SU-DHL-6 (cell line): ENCODE measurements at regions not wholly inside any gene's neighbourhood (a gene's known extent, or its start where the extent isn't known, plus 50 kb on each side); places are given as distances from the start of the nearest gene placed in this dataset.

ENCODE experiments used
- H2AFZ ChIP-seq: fragments of 200-600 bp; sonication (generic); 2 replicates; pipeline ENCODE4 v1.6.1; 2014; ENCODE audit warnings: low read depth, mild to moderate bottlenecking, moderate library complexity, mixed read lengths, antibody characterized with exemption, low read length; ENCODE audit not compliant: severe bottlenecking
- H3F3A ChIP-seq: fragments of 200-600 bp; shearing (Covaris generic); 2 replicates; pipeline ENCODE4 v1.6.0; 2016; ENCODE audit warnings: antibody characterized with exemption, mild to moderate bottlenecking; ENCODE audit not compliant: insufficient read depth
- H3K27ac ChIP-seq: fragments of 200-600 bp; sonication (generic); 2 replicates; pipeline ENCODE4 v1.5.1; 2016; ENCODE audit warnings: low read depth, mild to moderate bottlenecking, low read length, moderate library complexity, mixed read lengths
- H3K27me3 ChIP-seq: fragments of 200-600 bp; sonication (generic), shearing (Covaris generic); 2 replicates; pipeline ENCODE4 v1.6.0; 2014; ENCODE audit warnings: mild to moderate bottlenecking, low read length
- H3K36me3 ChIP-seq: fragments of 200-600 bp; sonication (generic); 2 replicates; pipeline ENCODE4 v1.6.1; 2014; ENCODE audit warnings: mild to moderate bottlenecking, low read length, mixed read lengths
- H3K4me2 ChIP-seq: fragments of 300-600, 200-600 bp; shearing (Covaris generic), sonication (generic); 2 replicates; pipeline ENCODE4 v1.6.0; 2014; ENCODE audit warnings: low read length, low read depth, mild to moderate bottlenecking; ENCODE audit not compliant: poor library complexity, severe bottlenecking
- H3K4me3 ChIP-seq: fragments of 200-600 bp; sonication (generic); 2 replicates; pipeline ENCODE4 v1.5.1; 2014; ENCODE audit warnings: antibody characterized with exemption, low read length, mild to moderate bottlenecking, mixed read lengths; ENCODE audit not compliant: insufficient read depth, poor library complexity, severe bottlenecking
- H3K79me2 ChIP-seq: fragments of 200-600 bp; sonication (generic); 2 replicates; pipeline ENCODE4 v1.6.1; 2014; ENCODE audit warnings: mild to moderate bottlenecking, low read length, moderate library complexity; ENCODE audit not compliant: insufficient read depth
- H3K9ac ChIP-seq: fragments of 200-600 bp; sonication (generic); 2 replicates; pipeline ENCODE4 v1.7.0; 2014; ENCODE audit warnings: mild to moderate bottlenecking, low read length
- H3K9me2 ChIP-seq: fragments of 200-600 bp; sonication (generic); replicated peaks from 2 replicates; pipeline ENCODE4 v1.6.1; 2014; ENCODE audit warnings: low read length; ENCODE audit not compliant: insufficient read depth
- H3K9me3 ChIP-seq: fragments of 200-600 bp; sonication (generic); 2 replicates; pipeline ENCODE4 v1.6.1; 2014; ENCODE audit warnings: low read length, mixed read lengths; ENCODE audit not compliant: insufficient read depth
- H4K20me1 ChIP-seq: fragments of 200-600 bp; sonication (generic); 2 replicates; pipeline ENCODE4 v1.6.1; 2014; ENCODE audit warnings: low read depth, mild to moderate bottlenecking, antibody characterized with exemption, low read length, moderate library complexity, mixed read lengths
- CTCF ChIP-seq: fragments of 200-600 bp; sonication (generic); IDR thresholded peaks from one replicate; pipeline ENCODE4 v1.5.1; 2017; ENCODE audit warnings: antibody characterized with exemption, mild to moderate bottlenecking, low read length, moderate library complexity; ENCODE audit not compliant: insufficient read depth, poor library complexity, severe bottlenecking
- EZH2phosphoT487 ChIP-seq: fragments of 200-600 bp; sonication (generic), shearing (Covaris generic); conservative IDR thresholded peaks from 2 replicates; pipeline ENCODE4 v1.6.1; 2018; ENCODE audit warnings: mild to moderate bottlenecking, antibody characterized with exemption, low read length, moderate library complexity, mixed read lengths

GRCh38 chr14:85881935-85882334 lies 352.0 kb downstream of the FLRT2 start:
- Histone ChIP-seq H3K4me2 (no peak overlapping the region), H3K9me3 (0 out of 2 replicates have a peak, but pooled peaks cover 3% of the 10 kb centered on the region), H3K4me3 (no peak overlapping the region), H3K27ac (no peak overlapping the region), H3K9ac (no peak overlapping the region), H3K79me2 (no peaks in the 10 kb centered on the region), H2AFZ (no peak overlapping the region), H3K9me2 (peaks cover 4% of the 10 kb centered on the region; the same call in 1 of the 2 replicates), H4K20me1 (no peaks in the 10 kb centered on the region), H3F3A (no peaks in the 10 kb centered on the region), H3K36me3 (no peaks in the 10 kb centered on the region), H3K27me3 (no peaks in the 10 kb centered on the region)
- no peak for TF ChIP-seq EZH2phosphoT487
- TF ChIP-seq CTCF, result no peak

GRCh38 chr14:85878874-85879273 lies 348.9 kb downstream of the FLRT2 start:
- Histone ChIP-seq H3K27me3 (no peaks in the 10 kb centered on the region), H3K9ac (no peak overlapping the region), H3K9me2 (peaks cover 4% of the 10 kb centered on the region; the same call in 1 of the 2 replicates), H2AFZ (no peak overlapping the region), H3K4me3 (no peak overlapping the region), H3K9me3 (0 out of 2 replicates have a peak, but pooled peaks cover 3% of the 10 kb centered on the region), H3K27ac (no peak overlapping the region), H3K36me3 (no peaks in the 10 kb centered on the region), H4K20me1 (no peaks in the 10 kb centered on the region), H3F3A (no peaks in the 10 kb centered on the region), H3K4me2 (no peak overlapping the region), H3K79me2 (no peaks in the 10 kb centered on the region)
- TF ChIP-seq EZH2phosphoT487 (no peak), CTCF (no peak)

- no peaks in the 10 kb centered on the region for H3K9me3 ChIP-seq
- H3K4me3 ChIP-seq, result no peak overlapping the region
- no peaks in the 10 kb centered on the region for H3K27me3 ChIP-seq
- H3K9ac ChIP-seq, result no peak overlapping the region
- H3F3A ChIP-seq, result no peaks in the 10 kb centered on the region
- no peak overlapping the region for H2AFZ ChIP-seq
- no peak overlapping the region for H3K4me2 ChIP-seq
- H3K9me2 ChIP-seq, result no peaks in the 10 kb centered on the region
- H3K79me2 ChIP-seq, result no peaks in the 10 kb centered on the region
- no peaks in the 10 kb centered on the region for H3K36me3 ChIP-seq
- no peak overlapping the region for H3K27ac ChIP-seq
- no peak for TF ChIP-seq CTCF
- no peak for TF ChIP-seq EZH2phosphoT487
- H4K20me1 ChIP-seq, result no peaks in the 10 kb centered on the region
Measured at GRCh38 chr14:85873006-85873405, 343.1 kb downstream of the FLRT2 start.

- Histone ChIP-seq H4K20me1 (no peaks in the 10 kb centered on the region), H3K9me2 (no peaks in the 10 kb centered on the region), H3K27ac (no peak overlapping the region), H3K4me2 (no peak overlapping the region), H3K9me3 (no peaks in the 10 kb centered on the region), H2AFZ (no peak overlapping the region), H3K36me3 (no peaks in the 10 kb centered on the region), H3K79me2 (no peaks in the 10 kb centered on the region), H3K4me3 (no peak overlapping the region), H3F3A (no peaks in the 10 kb centered on the region), H3K9ac (no peak overlapping the region), H3K27me3 (no peaks in the 10 kb centered on the region)
- TF ChIP-seq EZH2phosphoT487, result no peak
- no peak for TF ChIP-seq CTCF
Measured at GRCh38 chr14:85867450-85867849, 337.5 kb downstream of the FLRT2 start.
